Smooth muscle cell (in vitro differentiated cells): ENCODE measurements at regions not wholly inside any gene's neighbourhood (a gene's known extent, or its start where the extent isn't known, plus 50 kb on each side); places are given as distances from the start of the nearest gene placed in this dataset.
"Not testable (repeated sequence)": the region's sequence is repeated elsewhere in the genome, so short reads cannot be mapped to it uniquely, and the experiment has no call there.

Experiments
- DNase-seq: peaks from one replicate; lab custom pipeline; 2025; ENCODE audit not compliant: unreplicated experiment; lab: John Stamatoyannopoulos, UW
- H2AFZ ChIP-seq: fragments of 200-600 bp; sonication (generic); 2 replicates; pipeline ENCODE4 v1.6.0; 2016; ENCODE audit warnings: antibody characterized with exemption, low read depth, mild to moderate bottlenecking
- H3F3A ChIP-seq: fragments of 200-600 bp; sonication (generic); 2 replicates; pipeline ENCODE4 v1.6.0; 2017; ENCODE audit warnings: antibody characterized with exemption, low read depth
- H3K27ac ChIP-seq: fragments of 200-600 bp; sonication (generic); 2 replicates; pipeline ENCODE4 v1.5.1; 2016; ENCODE audit warnings: low read depth, mild to moderate bottlenecking
- H3K27me3 ChIP-seq: fragments of 200-600 bp; sonication (generic); 2 replicates; pipeline ENCODE4 v1.6.1; 2016; ENCODE audit warnings: low read depth, mild to moderate bottlenecking
- H3K36me3 ChIP-seq: fragments of 200-600 bp; sonication (generic); 2 replicates; pipeline ENCODE4 v1.5.1; 2016; ENCODE audit warnings: low read depth
- H3K4me1 ChIP-seq: fragments of 200-600 bp; sonication (generic); 2 replicates; pipeline ENCODE4 v1.5.1; 2016; ENCODE audit warnings: low read depth
- H3K4me2 ChIP-seq: fragments of 200-600 bp; sonication (generic); 2 replicates; pipeline ENCODE4 v1.6.0; 2016; ENCODE audit warnings: mild to moderate bottlenecking
- H3K4me3 ChIP-seq: fragments of 200-600 bp; sonication (generic); 2 replicates; pipeline ENCODE4 v1.5.1; 2016; ENCODE audit warnings: mild to moderate bottlenecking
- H3K79me2 ChIP-seq: fragments of 200-600 bp; sonication (generic); 2 replicates; pipeline ENCODE4 v1.6.0; 2016; ENCODE audit warnings: low read depth, mild to moderate bottlenecking
- H3K9ac ChIP-seq: fragments of 200-600 bp; sonication (generic); 2 replicates; pipeline ENCODE4 v1.6.0; 2016; ENCODE audit warnings: low read depth
- H3K9me3 ChIP-seq: fragments of 200-600 bp; sonication (generic); replicated peaks from 2 replicates; pipeline ENCODE4 v1.5.1; 2016; ENCODE audit warnings: low read depth
- H4K20me1 ChIP-seq: fragments of 200-600 bp; sonication (generic); 2 replicates; pipeline ENCODE4 v1.6.0; 2016; ENCODE audit warnings: low read depth
- CTCF ChIP-seq: fragments of 200-600 bp; sonication (generic); IDR thresholded peaks from 2 replicates; pipeline ENCODE4 v1.5.1; 2017; ENCODE audit warnings: borderline replicate concordance, mild to moderate bottlenecking, antibody characterized with exemption; ENCODE audit not compliant: insufficient read depth, poor library complexity, severe bottlenecking
- WGBS: methylation state at CpG from one replicate; pipeline ENCODE4 v1.1.7; 2016; ENCODE audit warnings: low lambda C conversion rate; 5-methylcytosine and 5-hydroxymethylcytosine counted together

GRCh38 chr3:154829929-154830328 is 250.2 kb upstream of the MME start:
- 69% methylated on average over 2 of the region's 2 CpGs for WGBS
- H3K79me2 ChIP-seq, result no peaks in the 10 kb centered on the region
- H3K9ac ChIP-seq, result no peak overlapping the region
- H3F3A ChIP-seq, result no peaks in the 10 kb centered on the region
- H3K27me3 ChIP-seq, result no peaks in the 10 kb centered on the region
- no peak overlapping the region for H2AFZ ChIP-seq
- no peaks in the 10 kb centered on the region for H4K20me1 ChIP-seq
- DNase-seq, result no peak
- no peaks in the 10 kb centered on the region for H3K9me3 ChIP-seq
- H3K27ac ChIP-seq, result no peak overlapping the region
- no peak overlapping the region for H3K4me3 ChIP-seq
- no peak for TF ChIP-seq CTCF
- H3K4me1 ChIP-seq, result no peaks in the 10 kb centered on the region
- no peak overlapping the region for H3K4me2 ChIP-seq
- no peaks in the 10 kb centered on the region for H3K36me3 ChIP-seq

DNA sequence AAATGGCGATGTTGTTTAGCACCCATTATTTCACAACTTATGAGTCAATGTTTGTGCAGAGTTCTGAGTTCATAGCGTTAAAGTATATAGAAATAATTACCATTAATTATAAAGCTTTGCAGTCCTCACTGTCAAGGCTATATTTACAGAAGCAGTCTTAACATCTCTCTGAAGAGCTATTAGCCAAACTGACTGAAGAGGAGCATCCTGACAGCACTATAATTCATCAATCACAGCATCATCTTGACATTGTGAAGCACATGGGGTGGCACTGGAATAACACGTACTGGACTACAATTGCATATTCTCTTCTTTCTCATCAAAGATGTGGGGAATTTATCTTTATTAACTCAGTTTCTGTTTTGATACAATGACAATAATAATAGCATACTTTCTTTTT is 260.6 kb upstream of the MME start:
- Histone ChIP-seq H3K79me2 (no peaks in the 10 kb centered on the region), H3K4me3 (no peak overlapping the region), H3K27ac (no peak overlapping the region), H4K20me1 (no peaks in the 10 kb centered on the region), H3K4me2 (no peak overlapping the region), H3K36me3 (no peaks in the 10 kb centered on the region), H3K9me3 (no peaks in the 10 kb centered on the region), H3K9ac (no peak overlapping the region), H3F3A (no peaks in the 10 kb centered on the region), H2AFZ (no peak overlapping the region), H3K4me1 (no peaks in the 10 kb centered on the region), H3K27me3 (no peaks in the 10 kb centered on the region)
- 84% methylated on average over 3 of the region's 3 CpGs for WGBS
- TF ChIP-seq CTCF, result no peak
- DNase-seq, result no peak

DNA sequence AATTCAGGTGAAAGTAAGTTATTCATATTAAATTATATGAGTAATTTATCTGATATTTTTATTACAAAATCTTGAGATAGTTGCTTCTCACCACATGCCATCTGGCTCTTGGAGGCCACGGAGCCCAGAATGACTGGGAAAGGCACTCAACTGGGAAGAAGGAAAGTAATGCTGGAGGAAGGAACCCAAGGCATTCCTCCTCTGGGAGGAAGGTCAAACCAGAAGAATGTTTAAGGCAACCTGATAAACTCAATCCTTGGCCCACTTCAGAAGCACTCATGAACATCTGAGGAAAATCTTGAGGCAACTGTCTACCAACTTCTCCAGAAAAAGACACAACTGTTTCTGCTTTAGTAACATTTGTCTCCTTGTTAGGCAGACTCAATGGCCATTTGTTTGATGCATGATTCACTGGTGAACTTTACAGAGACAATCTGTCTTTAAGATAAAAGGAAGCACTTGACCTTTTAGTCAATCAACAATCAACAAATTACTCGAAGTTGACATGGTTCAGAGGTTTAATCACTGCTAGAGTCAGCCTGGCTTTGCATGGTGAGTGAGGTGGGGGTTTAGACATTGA is 261.4 kb upstream of the MME start:
- H3K4me2 ChIP-seq, result no peak overlapping the region
- H3K27ac ChIP-seq, result no peak overlapping the region
- no peaks in the 10 kb centered on the region for H3K27me3 ChIP-seq
- no peaks in the 10 kb centered on the region for H3K9me3 ChIP-seq
- no peaks in the 10 kb centered on the region for H4K20me1 ChIP-seq
- no peaks in the 10 kb centered on the region for H3K36me3 ChIP-seq
- no peak for DNase-seq
- no peak overlapping the region for H2AFZ ChIP-seq
- TF ChIP-seq CTCF, result no peak
- H3K79me2 ChIP-seq, result no peaks in the 10 kb centered on the region
- no peak overlapping the region for H3K4me3 ChIP-seq
- WGBS, result 48% methylated on average over 2 of the region's 2 CpGs
- H3K4me1 ChIP-seq, result no peaks in the 10 kb centered on the region
- H3K9ac ChIP-seq, result no peak overlapping the region
- H3F3A ChIP-seq, result no peaks in the 10 kb centered on the region

DNA sequence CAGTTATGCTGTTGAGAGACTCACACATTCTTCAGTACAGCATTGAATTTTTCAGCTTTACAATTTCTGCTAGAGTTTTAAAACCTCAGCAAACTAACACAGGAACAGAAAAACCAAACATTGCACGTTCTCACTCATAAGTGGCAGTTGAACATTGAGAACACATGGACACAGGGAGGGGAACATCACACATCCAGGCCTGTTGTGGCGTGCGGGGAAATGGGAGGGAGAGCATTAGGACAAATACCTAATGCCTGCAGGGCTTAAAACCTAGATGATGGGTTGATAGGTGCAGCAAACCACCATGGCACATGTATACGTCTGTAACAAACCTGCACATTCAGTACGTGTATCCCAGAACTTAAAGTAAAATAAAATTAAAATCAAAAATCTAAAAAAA is 270.1 kb upstream of the MME start:
- not testable (repeated sequence) for H3K4me2 ChIP-seq, H3K9ac ChIP-seq, H3K79me2 ChIP-seq, H2AFZ ChIP-seq, H3K4me3 ChIP-seq, DNase-seq, H3K9me3 ChIP-seq, H3K36me3 ChIP-seq, H3K4me1 ChIP-seq, H4K20me1 ChIP-seq, H3K27ac ChIP-seq, H3K27me3 ChIP-seq, H3F3A ChIP-seq
- 70% methylated on average over 5 of the region's 5 CpGs for WGBS
